GM12878 (cell line): ENCODE measurements at regions not wholly inside any gene's neighbourhood (a gene's known extent, or its start where the extent isn't known, plus 50 kb on each side); places are given as distances from the start of the nearest gene placed in this dataset.

Source experiments
- ATF3 ChIP-seq: IDR thresholded peaks from 2 replicates; pipeline ENCODE4 v1.6.1; 2011; ENCODE audit warnings: low read depth, mild to moderate bottlenecking, low read length, moderate library complexity, borderline replicate concordance; ENCODE audit errors: extremely low read depth
- CBX3 ChIP-seq: fragments of 200-600 bp; sonication (generic); IDR thresholded peaks from 2 replicates; pipeline ENCODE4 v1.6.1; 2016; ENCODE audit warnings: low read depth, borderline replicate concordance
- CHD4 ChIP-seq: fragments of 200-600 bp; sonication (generic); IDR thresholded peaks from 2 replicates; pipeline ENCODE4 v1.6.1; 2016; ENCODE audit warnings: mild to moderate bottlenecking
- CTCF ChIP-seq, 3 experiments: IDR thresholded peaks in 2 of 3; conservative IDR thresholded peaks in 1 of 3; 2 replicates each; pipeline ENCODE4 v1.5.1; 2011; ENCODE audit warnings: low read depth in 3 of 3, low read length in 3 of 3, mild to moderate bottlenecking in 3 of 3, control low read depth in 2 of 3, moderate library complexity in 2 of 3, inconsistent platforms in 1 of 3, mixed read lengths in 1 of 3; ENCODE audit not compliant: control insufficient read depth in 2 of 3, insufficient read depth in 1 of 3; ENCODE audit errors: extremely low read depth in 1 of 3
- DPF2 ChIP-seq: fragments of 450-650 bp; IDR thresholded peaks from 2 replicates; pipeline ENCODE4 v1.6.1; 2017; ENCODE audit warnings: mild to moderate bottlenecking
- ETV6 ChIP-seq, 2 experiments: fragments of 450-650 bp in 1 of 2; IDR thresholded peaks in 1 of 2; conservative IDR thresholded peaks in 1 of 2; 2 replicates each; pipeline ENCODE4 v1.6.1; 2014; ENCODE audit warnings: antibody characterized with exemption in 1 of 2, borderline replicate concordance in 1 of 2, low read depth in 1 of 2, mild to moderate bottlenecking in 1 of 2, moderate library complexity in 1 of 2
- FOXK2 ChIP-seq: fragments of 450-650 bp; IDR thresholded peaks from 2 replicates; pipeline ENCODE4 v1.6.1; 2017; ENCODE audit warnings: mild to moderate bottlenecking, moderate library complexity
- JUNB ChIP-seq: IDR thresholded peaks from 2 replicates; pipeline ENCODE4 v1.6.1; 2016; ENCODE audit warnings: antibody characterized with exemption, mild to moderate bottlenecking
- POLR2A ChIP-seq: IDR thresholded peaks from 2 replicates; pipeline ENCODE4 v1.6.1; 2011; ENCODE audit warnings: low read depth, mild to moderate bottlenecking, low read length
- ZNF207 ChIP-seq: fragments of 450-650 bp; IDR thresholded peaks from 2 replicates; pipeline ENCODE4 v1.6.1; 2014; ENCODE audit warnings: antibody characterized with exemption, mild to moderate bottlenecking, borderline replicate concordance
- ZNF274 ChIP-seq: IDR thresholded peaks from one replicate; pipeline ENCODE4 v1.8.0; 2011; ENCODE audit not compliant: insufficient read length, insufficient read depth
- TF ChIP-seq, protein P1 (sequence below): IDR thresholded peaks from 2 replicates; pipeline ENCODE4 v1.6.1; 2012; ENCODE audit warnings: low read depth, low read length, improper control_type of control experiment

DNA sequence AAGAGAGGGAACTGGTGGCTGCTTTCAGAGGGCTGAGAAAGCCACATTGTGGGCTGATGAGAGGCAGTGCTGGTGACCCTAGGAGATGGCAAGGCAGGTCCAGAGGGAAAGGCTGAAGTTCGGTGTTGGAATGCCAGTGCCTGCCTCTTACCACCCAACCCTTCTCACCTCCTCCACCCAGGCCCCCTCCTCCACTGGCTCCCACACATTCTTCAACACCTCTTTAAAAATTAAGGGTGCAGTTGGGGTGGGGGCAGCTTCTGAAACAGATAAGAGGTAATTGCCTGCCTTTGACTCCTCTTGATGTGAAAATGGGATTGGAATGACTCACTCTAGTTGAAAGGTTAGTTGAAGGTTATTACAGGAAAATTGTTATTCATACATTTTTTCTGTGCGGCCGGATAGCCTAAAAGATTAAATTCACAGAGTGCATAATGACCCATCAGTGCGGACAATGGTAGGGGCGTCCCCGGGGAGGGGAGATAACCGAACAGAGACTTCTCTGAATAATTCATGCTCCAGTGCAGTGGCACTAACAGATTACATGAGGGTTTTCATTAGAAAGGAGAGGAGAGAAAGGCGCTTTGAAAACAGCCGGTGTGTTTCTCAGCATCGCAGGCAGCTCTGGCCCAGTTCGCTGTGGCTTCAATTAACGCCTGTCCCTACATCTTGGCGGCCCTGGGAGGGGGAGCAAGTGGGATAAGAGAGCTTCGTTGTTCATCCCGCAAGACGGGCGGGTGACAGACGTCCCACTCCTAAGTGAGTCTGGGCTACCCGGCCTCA, 212.4 kb downstream of the TLE3 start:
- TF ChIP-seq CTCF (IDR thresholded peaks at IDR 0.05 in 2 of 3, conservative IDR thresholded peaks at IDR 0.05 in 1 of 3; ENCODE audit: control insufficient read depth in 2 of 3, extremely low read depth in 1 of 3, insufficient read depth in 1 of 3, low read depth in 3 of 3, low read length in 3 of 3) (no peak), FOXK2 (no peak), DPF2 (no peak), ZNF274 (no peak), ZNF207 (no peak), POLR2A (no peak), ETV6 (conservative IDR thresholded peaks at IDR 0.05 in 1 of 2, IDR thresholded peaks at IDR 0.05 in 1 of 2; ENCODE audit: borderline replicate concordance in 1 of 2, low read depth in 1 of 2) (no peak), ATF3 (no peak), JUNB (no peak), CBX3 (no peak), CHD4 (no peak)
- TF ChIP-seq, protein P1, sequence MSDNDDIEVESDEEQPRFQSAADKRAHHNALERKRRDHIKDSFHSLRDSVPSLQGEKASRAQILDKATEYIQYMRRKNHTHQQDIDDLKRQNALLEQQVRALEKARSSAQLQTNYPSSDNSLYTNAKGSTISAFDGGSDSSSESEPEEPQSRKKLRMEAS: no peak
